GM23338 (cell line): ENCODE measurements at regions not wholly inside any gene's neighbourhood (a gene's known extent, or its start where the extent isn't known, plus 50 kb on each side); places are given as distances from the start of the nearest gene placed in this dataset.

Experiments used
- CREB1 ChIP-seq: fragments of 250-450 bp; sonication (Bioruptor Pico); IDR thresholded peaks from 2 replicates; pipeline ENCODE4 v1.5.0; 2020; ENCODE audit warnings: low read depth, mild to moderate bottlenecking, moderate library complexity
- CTCF ChIP-seq, 2 experiments: fragments of 200-600 bp in 1 of 2; sonication (generic) in 1 of 2; conservative IDR thresholded peaks; 2 replicates each; pipeline versions ENCODE4 v1.5.1 to v1.6.1; 2016 to 2017; ENCODE audit warnings: antibody characterized with exemption in 2 of 2, low read depth in 2 of 2, mild to moderate bottlenecking in 2 of 2, moderate library complexity in 1 of 2
- EZH2 ChIP-seq: fragments of 200-600 bp; sonication (generic); IDR thresholded peaks from one replicate; pipeline ENCODE4 v1.8.0; 2017; ENCODE audit warnings: antibody characterized with exemption, mild to moderate bottlenecking, low read depth; ENCODE audit not compliant: unreplicated experiment
- JUNB ChIP-seq: IDR thresholded peaks from one replicate; pipeline ENCODE4 v1.6.1; 2016; ENCODE audit warnings: antibody characterized with exemption; ENCODE audit not compliant: unreplicated experiment
- POLR2AphosphoS5 ChIP-seq: IDR thresholded peaks from 2 replicates; pipeline ENCODE4 v1.6.1; 2016; ENCODE audit warnings: antibody characterized with exemption, low read depth
- STAT1 ChIP-seq: IDR thresholded peaks from one replicate; pipeline ENCODE4 v1.6.1; 2016; ENCODE audit warnings: antibody characterized with exemption; ENCODE audit not compliant: unreplicated experiment
- ZNF331 ChIP-seq: fragments of 250-450 bp; sonication (Bioruptor Pico); IDR thresholded peaks from 2 replicates; pipeline ENCODE4 v1.5.0; 2020; ENCODE audit warnings: low read depth, mild to moderate bottlenecking, moderate library complexity
- TF ChIP-seq, protein P1 (sequence below): fragments of 250-450 bp; sonication (Bioruptor Pico); IDR thresholded peaks from 2 replicates; pipeline ENCODE4 v1.5.0; 2020; ENCODE audit warnings: mild to moderate bottlenecking, moderate library complexity
- TF ChIP-seq, protein P2 (sequence below): IDR thresholded peaks from one replicate; pipeline ENCODE4 v1.6.1; 2018; ENCODE audit warnings: antibody characterized with exemption; ENCODE audit not compliant: unreplicated experiment

DNA sequence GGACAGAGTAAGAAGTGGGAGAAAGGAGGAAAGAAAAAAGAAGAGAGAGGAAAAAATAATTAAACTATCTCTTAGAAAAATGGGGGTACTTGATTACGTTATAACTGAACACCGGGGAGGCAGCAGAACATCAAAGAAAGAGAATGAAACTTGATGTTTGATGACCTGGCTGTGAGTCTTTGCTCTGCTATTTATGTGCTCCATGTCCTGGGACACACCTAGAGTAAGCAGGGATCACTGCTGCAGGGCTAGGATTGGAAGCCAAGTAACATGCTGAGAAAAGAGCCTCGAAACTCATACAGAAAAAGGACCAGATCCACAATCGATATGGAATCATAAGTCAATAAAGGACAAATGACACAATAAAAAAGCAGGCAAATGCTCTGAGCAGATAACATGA, 56.7 kb upstream of the COL13A1 start (continued):
- TF ChIP-seq, protein P1, sequence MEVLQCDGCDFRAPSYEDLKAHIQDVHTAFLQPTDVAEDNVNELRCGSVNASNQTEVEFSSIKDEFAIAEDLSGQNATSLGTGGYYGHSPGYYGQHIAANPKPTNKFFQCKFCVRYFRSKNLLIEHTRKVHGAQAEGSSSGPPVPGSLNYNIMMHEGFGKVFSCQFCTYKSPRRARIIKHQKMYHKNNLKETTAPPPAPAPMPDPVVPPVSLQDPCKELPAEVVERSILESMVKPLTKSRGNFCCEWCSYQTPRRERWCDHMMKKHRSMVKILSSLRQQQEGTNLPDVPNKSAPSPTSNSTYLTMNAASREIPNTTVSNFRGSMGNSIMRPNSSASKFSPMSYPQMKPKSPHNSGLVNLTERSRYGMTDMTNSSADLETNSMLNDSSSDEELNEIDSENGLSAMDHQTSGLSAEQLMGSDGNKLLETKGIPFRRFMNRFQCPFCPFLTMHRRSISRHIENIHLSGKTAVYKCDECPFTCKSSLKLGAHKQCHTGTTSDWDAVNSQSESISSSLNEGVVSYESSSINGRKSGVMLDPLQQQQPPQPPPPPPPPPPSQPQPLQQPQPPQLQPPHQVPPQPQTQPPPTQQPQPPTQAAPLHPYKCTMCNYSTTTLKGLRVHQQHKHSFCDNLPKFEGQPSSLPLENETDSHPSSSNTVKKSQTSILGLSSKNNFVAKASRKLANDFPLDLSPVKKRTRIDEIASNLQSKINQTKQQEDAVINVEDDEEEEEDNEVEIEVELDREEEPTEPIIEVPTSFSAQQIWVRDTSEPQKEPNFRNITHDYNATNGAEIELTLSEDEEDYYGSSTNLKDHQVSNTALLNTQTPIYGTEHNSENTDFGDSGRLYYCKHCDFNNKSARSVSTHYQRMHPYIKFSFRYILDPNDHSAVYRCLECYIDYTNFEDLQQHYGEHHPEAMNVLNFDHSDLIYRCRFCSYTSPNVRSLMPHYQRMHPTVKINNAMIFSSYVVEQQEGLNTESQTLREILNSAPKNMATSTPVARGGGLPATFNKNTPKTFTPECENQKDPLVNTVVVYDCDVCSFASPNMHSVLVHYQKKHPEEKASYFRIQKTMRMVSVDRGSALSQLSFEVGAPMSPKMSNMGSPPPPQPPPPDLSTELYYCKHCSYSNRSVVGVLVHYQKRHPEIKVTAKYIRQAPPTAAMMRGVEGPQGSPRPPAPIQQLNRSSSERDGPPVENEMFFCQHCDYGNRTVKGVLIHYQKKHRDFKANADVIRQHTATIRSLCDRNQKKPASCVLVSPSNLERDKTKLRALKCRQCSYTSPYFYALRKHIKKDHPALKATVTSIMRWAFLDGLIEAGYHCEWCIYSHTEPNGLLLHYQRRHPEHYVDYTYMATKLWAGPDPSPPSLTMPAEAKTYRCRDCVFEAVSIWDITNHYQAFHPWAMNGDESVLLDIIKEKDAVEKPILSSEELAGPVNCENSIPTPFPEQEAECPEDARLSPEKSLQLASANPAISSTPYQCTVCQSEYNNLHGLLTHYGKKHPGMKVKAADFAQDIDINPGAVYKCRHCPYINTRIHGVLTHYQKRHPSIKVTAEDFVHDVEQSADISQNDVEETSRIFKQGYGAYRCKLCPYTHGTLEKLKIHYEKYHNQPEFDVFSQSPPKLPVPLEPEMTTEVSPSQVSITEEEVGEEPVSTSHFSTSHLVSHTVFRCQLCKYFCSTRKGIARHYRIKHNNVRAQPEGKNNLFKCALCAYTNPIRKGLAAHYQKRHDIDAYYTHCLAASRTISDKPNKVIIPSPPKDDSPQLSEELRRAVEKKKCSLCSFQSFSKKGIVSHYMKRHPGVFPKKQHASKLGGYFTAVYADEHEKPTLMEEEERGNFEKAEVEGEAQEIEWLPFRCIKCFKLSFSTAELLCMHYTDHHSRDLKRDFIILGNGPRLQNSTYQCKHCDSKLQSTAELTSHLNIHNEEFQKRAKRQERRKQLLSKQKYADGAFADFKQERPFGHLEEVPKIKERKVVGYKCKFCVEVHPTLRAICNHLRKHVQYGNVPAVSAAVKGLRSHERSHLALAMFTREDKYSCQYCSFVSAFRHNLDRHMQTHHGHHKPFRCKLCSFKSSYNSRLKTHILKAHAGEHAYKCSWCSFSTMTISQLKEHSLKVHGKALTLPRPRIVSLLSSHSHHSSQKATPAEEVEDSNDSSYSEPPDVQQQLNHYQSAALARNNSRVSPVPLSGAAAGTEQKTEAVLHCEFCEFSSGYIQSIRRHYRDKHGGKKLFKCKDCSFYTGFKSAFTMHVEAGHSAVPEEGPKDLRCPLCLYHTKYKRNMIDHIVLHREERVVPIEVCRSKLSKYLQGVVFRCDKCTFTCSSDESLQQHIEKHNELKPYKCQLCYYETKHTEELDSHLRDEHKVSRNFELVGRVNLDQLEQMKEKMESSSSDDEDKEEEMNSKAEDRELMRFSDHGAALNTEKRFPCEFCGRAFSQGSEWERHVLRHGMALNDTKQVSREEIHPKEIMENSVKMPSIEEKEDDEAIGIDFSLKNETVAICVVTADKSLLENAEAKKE (CRISPR knock-in tag) = no peak
- TF ChIP-seq JUNB = no peak
- TF ChIP-seq, protein P2, sequence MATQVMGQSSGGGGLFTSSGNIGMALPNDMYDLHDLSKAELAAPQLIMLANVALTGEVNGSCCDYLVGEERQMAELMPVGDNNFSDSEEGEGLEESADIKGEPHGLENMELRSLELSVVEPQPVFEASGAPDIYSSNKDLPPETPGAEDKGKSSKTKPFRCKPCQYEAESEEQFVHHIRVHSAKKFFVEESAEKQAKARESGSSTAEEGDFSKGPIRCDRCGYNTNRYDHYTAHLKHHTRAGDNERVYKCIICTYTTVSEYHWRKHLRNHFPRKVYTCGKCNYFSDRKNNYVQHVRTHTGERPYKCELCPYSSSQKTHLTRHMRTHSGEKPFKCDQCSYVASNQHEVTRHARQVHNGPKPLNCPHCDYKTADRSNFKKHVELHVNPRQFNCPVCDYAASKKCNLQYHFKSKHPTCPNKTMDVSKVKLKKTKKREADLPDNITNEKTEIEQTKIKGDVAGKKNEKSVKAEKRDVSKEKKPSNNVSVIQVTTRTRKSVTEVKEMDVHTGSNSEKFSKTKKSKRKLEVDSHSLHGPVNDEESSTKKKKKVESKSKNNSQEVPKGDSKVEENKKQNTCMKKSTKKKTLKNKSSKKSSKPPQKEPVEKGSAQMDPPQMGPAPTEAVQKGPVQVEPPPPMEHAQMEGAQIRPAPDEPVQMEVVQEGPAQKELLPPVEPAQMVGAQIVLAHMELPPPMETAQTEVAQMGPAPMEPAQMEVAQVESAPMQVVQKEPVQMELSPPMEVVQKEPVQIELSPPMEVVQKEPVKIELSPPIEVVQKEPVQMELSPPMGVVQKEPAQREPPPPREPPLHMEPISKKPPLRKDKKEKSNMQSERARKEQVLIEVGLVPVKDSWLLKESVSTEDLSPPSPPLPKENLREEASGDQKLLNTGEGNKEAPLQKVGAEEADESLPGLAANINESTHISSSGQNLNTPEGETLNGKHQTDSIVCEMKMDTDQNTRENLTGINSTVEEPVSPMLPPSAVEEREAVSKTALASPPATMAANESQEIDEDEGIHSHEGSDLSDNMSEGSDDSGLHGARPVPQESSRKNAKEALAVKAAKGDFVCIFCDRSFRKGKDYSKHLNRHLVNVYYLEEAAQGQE = no peak
- no peak for TF ChIP-seq CREB1 (CRISPR knock-in tag)
- no peak for TF ChIP-seq ZNF331 (CRISPR knock-in tag)
- TF ChIP-seq POLR2AphosphoS5 = no peak
- no peak for TF ChIP-seq EZH2
- no peak for TF ChIP-seq CTCF (conservative IDR thresholded peaks at IDR 0.05; ENCODE audit: low read depth in 2 of 2)
- no peak for TF ChIP-seq STAT1
